Transverse colon (tissue), 4 donors: ENCODE measurements at regions not wholly inside any gene's neighbourhood (a gene's known extent, or its start where the extent isn't known, plus 50 kb on each side); places are given as distances from the start of the nearest gene placed in this dataset.
"Not testable (repeated sequence)": the region's sequence is repeated elsewhere in the genome, so short reads cannot be mapped to it uniquely, and the experiment has no call there.

Experiments used
- DNase-seq: peaks from one replicate; pipeline ENCODE4 v3.0.0-alpha.2; 2019
- H3K27ac ChIP-seq, 4 donors: fragments of 200-600 bp; sonication (generic); 2 replicates each; pipeline ENCODE4 v1.5.1; 2016 to 2018; ENCODE audit warnings: inconsistent platforms in 4 of 4
- H3K27me3 ChIP-seq: fragments of 200-600 bp; sonication (generic); 2 replicates; pipeline ENCODE4 v1.5.1; 2017; ENCODE audit warnings: inconsistent platforms
- H3K36me3 ChIP-seq, 4 donors: fragments of 200-600 bp; sonication (generic); 2 replicates each; pipeline ENCODE4 v1.5.1; 2017 to 2019; ENCODE audit warnings: inconsistent platforms in 4 of 4
- H3K4me1 ChIP-seq, 4 donors: fragments of 200-600 bp; sonication (generic); 2 replicates each; pipeline ENCODE4 v1.5.1; 2017 to 2020; ENCODE audit warnings: inconsistent platforms in 4 of 4
- H3K4me3 ChIP-seq, 4 donors: fragments of 200-600 bp; sonication (generic); 1 replicate in 1 of 4; 2 replicates in 3 of 4; pipeline versions ENCODE4 v1.5.1 to v1.6.1; 2017 to 2019; ENCODE audit warnings: inconsistent platforms in 4 of 4
- H3K9me3 ChIP-seq, 2 donors: fragments of 200-600 bp; sonication (generic); 2 replicates each; pipeline ENCODE4 v1.5.1; 2017 to 2019; ENCODE audit warnings: inconsistent platforms in 2 of 2
- EP300 ChIP-seq: sonication (generic); formaldehyde crosslinking; IDR thresholded peaks from one replicate; pipeline ENCODE4 v1.6.1; 2017; ENCODE audit warnings: antibody characterized with exemption, low read depth
- POLR2A ChIP-seq: fragments of 450-650 bp; IDR thresholded peaks from one replicate; pipeline ENCODE4 v1.6.1; 2016; ENCODE audit warnings: antibody characterized with exemption, mild to moderate bottlenecking, moderate library complexity
- POLR2AphosphoS5 ChIP-seq, 3 donors: sonication (generic); formaldehyde crosslinking; IDR thresholded peaks; one replicate each; pipeline ENCODE4 v1.6.1; 2016; ENCODE audit warnings: antibody characterized with exemption in 3 of 3
- WGBS, 2 donors: methylation state at CpG; one replicate each; pipeline ENCODE4 v1.1.5; 2018; ENCODE audit warnings: low coverage in 1 of 2; 5-methylcytosine and 5-hydroxymethylcytosine counted together
- in situ Hi-C, 4 donors: fragments of 200-750 bp; cut with MboI; loops; one replicate each; pipeline versions ENCODE4 v1.15.0 to v1.15.1; 2017; ENCODE audit warnings: low sequenced_read_pairs in 3 of 4, low pct_ligation_motif_present in 1 of 4, low pct_unique_long_range_greater_than_20kb in 1 of 4
- intact Hi-C: fragments of 100-400 bp; cut with DNase I; formaldehyde crosslinking; loops from one replicate; pipeline ENCODE4 v1.15.1; 2023; ENCODE audit warnings: low total_unique reads
- TF ChIP-seq, protein P1 (sequence below), 5 experiments: fragments of 200-600 bp in 3 of 5; fragments of 450-650 bp in 2 of 5; sonication (generic) in 3 of 5; IDR thresholded peaks; 1 replicate in 2 of 5; 2 replicates in 3 of 5; pipeline ENCODE4 v1.5.1; 2016 to 2017; ENCODE audit warnings: antibody characterized with exemption in 5 of 5, inconsistent platforms in 3 of 5, mild to moderate bottlenecking in 2 of 5, moderate library complexity in 1 of 5

DNA sequence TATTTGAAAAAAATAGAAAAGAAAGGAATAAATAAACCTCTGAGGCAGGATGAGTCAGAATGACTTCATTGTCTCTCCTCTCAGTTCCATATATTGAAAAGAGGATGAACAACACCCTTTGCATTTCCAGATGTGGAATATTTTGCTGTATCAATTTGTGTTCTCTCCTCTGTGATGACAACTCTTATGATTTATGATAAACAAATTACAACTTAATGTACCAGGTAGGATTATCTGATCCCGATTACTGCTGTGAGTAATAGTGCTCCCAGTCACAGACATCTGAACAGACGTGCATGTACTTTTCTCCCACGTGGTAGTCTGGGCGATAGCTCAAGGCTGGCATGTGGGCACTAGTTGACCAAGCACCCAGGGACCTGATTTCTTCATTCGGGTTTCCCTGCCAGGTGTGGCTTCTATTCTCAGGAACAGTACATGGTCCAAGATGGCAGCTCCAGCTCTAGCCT, 142.1 kb upstream of the SULF2 start:
- TF ChIP-seq POLR2A (no peak), EP300 (no peak), POLR2AphosphoS5 (IDR thresholded peaks at IDR 0.05) (no peak)
- TF ChIP-seq, protein P1, sequence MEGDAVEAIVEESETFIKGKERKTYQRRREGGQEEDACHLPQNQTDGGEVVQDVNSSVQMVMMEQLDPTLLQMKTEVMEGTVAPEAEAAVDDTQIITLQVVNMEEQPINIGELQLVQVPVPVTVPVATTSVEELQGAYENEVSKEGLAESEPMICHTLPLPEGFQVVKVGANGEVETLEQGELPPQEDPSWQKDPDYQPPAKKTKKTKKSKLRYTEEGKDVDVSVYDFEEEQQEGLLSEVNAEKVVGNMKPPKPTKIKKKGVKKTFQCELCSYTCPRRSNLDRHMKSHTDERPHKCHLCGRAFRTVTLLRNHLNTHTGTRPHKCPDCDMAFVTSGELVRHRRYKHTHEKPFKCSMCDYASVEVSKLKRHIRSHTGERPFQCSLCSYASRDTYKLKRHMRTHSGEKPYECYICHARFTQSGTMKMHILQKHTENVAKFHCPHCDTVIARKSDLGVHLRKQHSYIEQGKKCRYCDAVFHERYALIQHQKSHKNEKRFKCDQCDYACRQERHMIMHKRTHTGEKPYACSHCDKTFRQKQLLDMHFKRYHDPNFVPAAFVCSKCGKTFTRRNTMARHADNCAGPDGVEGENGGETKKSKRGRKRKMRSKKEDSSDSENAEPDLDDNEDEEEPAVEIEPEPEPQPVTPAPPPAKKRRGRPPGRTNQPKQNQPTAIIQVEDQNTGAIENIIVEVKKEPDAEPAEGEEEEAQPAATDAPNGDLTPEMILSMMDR (IDR thresholded peaks at IDR 0.05): no peak
- peaks cover 29% of the 10 kb centered on the region for H3K27me3 ChIP-seq
- intact Hi-C loops: no loop called here
- 88% methylated on average over 5 of the region's 5 CpGs; no CpG with 5 or more reads in 1 of the 2 donors for WGBS, 2 donors
- DNase-seq: no peak
- H3K4me1 ChIP-seq: peaks cover 0 to 4% (median 0%) of the 10 kb centered on the region in 4 donors
- in situ Hi-C loops: no loop called here
- H3K4me3 ChIP-seq: no peak overlapping the region
- H3K9me3 ChIP-seq: no peaks in the 10 kb centered on the region
- no peak overlapping the region for H3K27ac ChIP-seq
- H3K36me3 ChIP-seq: no peaks in the 10 kb centered on the region

- no peak for DNase-seq
- peaks cover 36% of the 10 kb centered on the region for H3K27me3 ChIP-seq
- intact Hi-C loops: no loop called here
- H3K27ac ChIP-seq: no peak overlapping the region
- TF ChIP-seq POLR2A (no peak), EP300 (no peak), POLR2AphosphoS5 (IDR thresholded peaks at IDR 0.05) (no peak)
- TF ChIP-seq, protein P1 (IDR thresholded peaks at IDR 0.05): no peak
- WGBS, 2 donors: 68 to 69% methylated on average over 3 to 4 of the region's 4 CpGs
- no peaks in the 10 kb centered on the region for H3K9me3 ChIP-seq
- in situ Hi-C loops: no loop called here
- no peaks in the 10 kb centered on the region for H3K36me3 ChIP-seq
- peaks cover 0 to 10% (median 1%) of the 10 kb centered on the region in 4 donors for H3K4me1 ChIP-seq
- H3K4me3 ChIP-seq: no peak overlapping the region
Observed at GRCh38 chr20:47926731-47927130, 141.4 kb upstream of the SULF2 start.

DNA sequence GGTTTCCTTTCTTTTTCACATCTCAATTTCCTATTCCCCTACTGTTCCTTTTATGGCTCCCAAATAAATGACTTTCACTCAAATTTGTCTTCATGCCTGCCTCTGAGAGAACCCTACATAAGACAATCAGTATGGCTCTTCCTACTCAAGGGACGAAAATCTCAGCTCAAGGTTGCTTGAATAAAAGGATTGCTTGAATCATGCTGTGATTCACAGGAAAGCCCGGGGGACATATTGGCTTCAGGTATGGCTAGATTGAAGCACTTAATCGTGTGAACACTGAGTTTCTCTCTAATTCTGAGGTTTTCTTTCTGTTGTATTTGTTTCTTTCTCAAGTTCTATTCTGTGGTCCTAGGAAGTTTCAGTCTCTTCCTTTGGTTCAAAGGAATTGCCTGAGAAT, 140.3 kb upstream of the SULF2 start:
- in situ Hi-C loops (no loop called here), intact Hi-C loops (no loop called here)
- peaks cover 45% of the 10 kb centered on the region for H3K27me3 ChIP-seq
- TF ChIP-seq, protein P1 (IDR thresholded peaks at IDR 0.05): no peak
- TF ChIP-seq POLR2AphosphoS5 (IDR thresholded peaks at IDR 0.05) (no peak), POLR2A (no peak), EP300 (no peak)
- no peak overlapping the region for H3K4me3 ChIP-seq
- no peak for DNase-seq
- H3K36me3 ChIP-seq: no peaks in the 10 kb centered on the region
- H3K4me1 ChIP-seq: peaks cover 0 to 10% (median 3%) of the 10 kb centered on the region in 4 donors
- H3K27ac ChIP-seq: no peak overlapping the region
- 82 to 89% methylated on average over 3 of the region's 3 CpGs for WGBS, 2 donors
- no peaks in the 10 kb centered on the region for H3K9me3 ChIP-seq

DNA sequence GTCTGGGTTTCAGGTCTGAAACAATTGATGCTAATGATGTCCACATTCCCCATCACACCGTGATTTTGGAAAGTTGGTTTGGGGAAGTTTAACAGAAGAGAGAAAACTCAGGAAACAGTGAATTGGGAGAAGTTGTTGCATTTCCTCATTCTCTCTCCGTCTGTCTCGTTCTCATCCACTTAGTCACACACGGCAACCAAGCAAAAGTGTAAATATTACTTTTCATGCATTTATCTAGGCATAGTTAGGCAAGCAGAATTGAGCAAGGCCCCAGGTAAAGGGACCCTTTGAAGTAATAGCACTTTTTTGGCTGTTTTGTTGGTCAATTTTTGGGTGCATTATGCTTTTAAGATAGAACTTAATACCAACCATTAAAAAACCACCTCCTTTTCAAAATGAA, 137.0 kb upstream of the SULF2 start:
- no peak overlapping the region for H3K4me3 ChIP-seq
- TF ChIP-seq EP300 (no peak), POLR2AphosphoS5 (IDR thresholded peaks at IDR 0.05) (no peak)
- H3K4me1 ChIP-seq: peaks cover 0 to 10% (median 3%) of the 10 kb centered on the region in 4 donors
- in situ Hi-C loops (no loop called here), intact Hi-C loops (no loop called here)
- peaks cover 0 to 4% of the 10 kb centered on the region in 2 donors for H3K9me3 ChIP-seq
- peaks cover 46% of the 10 kb centered on the region for H3K27me3 ChIP-seq
- no peak overlapping the region for H3K27ac ChIP-seq
- H3K36me3 ChIP-seq: no peaks in the 10 kb centered on the region
- no peak for DNase-seq
- WGBS, 2 donors: 24 to 29% methylated on average over 4 of the region's 4 CpGs

DNA sequence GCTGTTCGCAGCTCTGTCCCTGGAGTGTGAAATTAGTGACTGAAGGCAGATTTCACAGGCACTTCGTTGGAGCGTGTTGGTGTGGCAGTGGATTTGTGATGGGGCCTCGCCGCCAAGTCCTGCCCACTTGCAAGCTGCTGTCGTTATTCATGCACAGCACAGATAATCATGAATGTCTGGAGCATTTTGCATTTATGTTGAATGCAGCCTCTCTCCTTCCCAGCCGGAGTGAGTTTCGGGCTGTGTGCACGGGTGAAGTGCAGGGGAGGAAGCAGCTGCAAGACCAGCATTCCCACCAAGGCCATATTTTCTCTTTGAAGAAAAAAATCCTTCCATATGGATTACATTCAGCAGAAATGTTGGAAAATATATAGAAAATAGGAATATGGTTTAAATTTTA, 136.5 kb upstream of the SULF2 start:
- H3K27ac ChIP-seq, H3K36me3 ChIP-seq, H3K9me3 ChIP-seq, intact Hi-C loops, H3K4me3 ChIP-seq, DNase-seq, in situ Hi-C loops: not testable (repeated sequence)
- peaks cover 46% of the 10 kb centered on the region for H3K27me3 ChIP-seq
- peaks cover 0 to 10% (median 3%) of the 10 kb centered on the region in 4 donors for H3K4me1 ChIP-seq
- 35 to 38% methylated on average over 3 to 9 of the region's 9 CpGs for WGBS, 2 donors
